CD14-positive monocyte (primary cell): ENCODE measurements at regions not wholly inside any gene's neighbourhood (a gene's known extent, or its start where the extent isn't known, plus 50 kb on each side); places are given as distances from the start of the nearest gene placed in this dataset.

ENCODE experiments used
- DNase-seq, 3 donors: peaks; one replicate each; pipeline ENCODE4 v3.0.0-alpha.2; 2011 to 2022
- H2AFZ ChIP-seq: 2 replicates; pipeline ENCODE4 v1.6.0; 2012; ENCODE audit warnings: mild to moderate bottlenecking, low read depth, low read length, inconsistent platforms; ENCODE audit not compliant: insufficient read depth, poor library complexity, severe bottlenecking
- H3K27ac ChIP-seq, 2 donors: 1 replicate in 1 of 2; 2 replicates in 1 of 2; pipeline ENCODE4 v1.5.1; 2012 to 2013; ENCODE audit warnings: low read length in 2 of 2, control low read depth in 1 of 2, inconsistent platforms in 1 of 2, low read depth in 1 of 2, mild to moderate bottlenecking in 1 of 2
- H3K27me3 ChIP-seq, 2 donors: one replicate each; pipeline versions ENCODE4 v1.6.0 to v1.6.1; 2011 to 2013; ENCODE audit warnings: low read length in 2 of 2; ENCODE audit not compliant: control insufficient read depth in 2 of 2, insufficient read depth in 2 of 2
- H3K36me3 ChIP-seq, 2 donors: replicated peaks in 1 of 2; 1 replicate in 1 of 2; 2 replicates in 1 of 2; pipeline versions ENCODE4 v1.5.1 to v1.6.1; 2012 to 2013; ENCODE audit warnings: low read length in 2 of 2, control low read depth in 1 of 2, inconsistent platforms in 1 of 2, mild to moderate bottlenecking in 1 of 2; ENCODE audit not compliant: insufficient read depth in 2 of 2, control insufficient read depth in 1 of 2
- H3K4me1 ChIP-seq, 2 donors: 1 replicate in 1 of 2; 2 replicates in 1 of 2; pipeline versions ENCODE4 v1.5.1 to v1.6.1; 2012 to 2013; ENCODE audit warnings: low read length in 2 of 2, control low read depth in 1 of 2, inconsistent platforms in 1 of 2, mild to moderate bottlenecking in 1 of 2, moderate library complexity in 1 of 2; ENCODE audit not compliant: insufficient read depth in 2 of 2, control insufficient read depth in 1 of 2
- H3K4me2 ChIP-seq: replicated peaks from 2 replicates; pipeline ENCODE3; 2012; ENCODE audit warnings: low read length, moderate library complexity, mild to moderate bottlenecking; ENCODE audit not compliant: poor library complexity, severe bottlenecking; ENCODE audit errors: extremely low read depth
- H3K4me3 ChIP-seq, 3 experiments: fragments of 200-600 bp in 1 of 3; sonication (generic) in 1 of 3; replicated peaks in 1 of 3; 1 replicate in 2 of 3; 2 replicates in 1 of 3; pipeline ENCODE4 v1.5.1; 2011 to 2013; ENCODE audit warnings: low read length in 3 of 3, mild to moderate bottlenecking in 3 of 3, control low read depth in 2 of 3, low read depth in 2 of 3, inconsistent platforms in 1 of 3, moderate library complexity in 1 of 3
- H3K79me2 ChIP-seq: 2 replicates; pipeline ENCODE4 v1.6.0; 2012; ENCODE audit warnings: mild to moderate bottlenecking, control low read depth, inconsistent platforms, low read length, moderate library complexity; ENCODE audit not compliant: insufficient read depth
- H3K9ac ChIP-seq: 2 replicates; pipeline ENCODE4 v1.6.0; 2017; ENCODE audit warnings: low read length, mild to moderate bottlenecking; ENCODE audit not compliant: insufficient read depth, poor library complexity, severe bottlenecking
- H3K9me3 ChIP-seq, 2 donors: replicated peaks in 1 of 2; 1 replicate in 1 of 2; 2 replicates in 1 of 2; pipeline versions ENCODE4 v1.5.1 to v1.6.1; 2012 to 2013; ENCODE audit warnings: low read length in 2 of 2, control low read depth in 1 of 2; ENCODE audit not compliant: control insufficient read depth in 1 of 2, insufficient read depth in 1 of 2
- H4K20me1 ChIP-seq: 2 replicates; pipeline ENCODE4 v1.6.0; 2012; ENCODE audit warnings: mild to moderate bottlenecking, low read length, control low read depth, moderate library complexity; ENCODE audit not compliant: insufficient read depth
- H3K27ac Mint-ChIP-seq, 7 donors: one replicate each; pipeline ENCODE4 v1.8.0; 2020; ENCODE audit warnings: mild to moderate bottlenecking in 7 of 7, mixed read lengths in 7 of 7, moderate library complexity in 6 of 7, inconsistent platforms in 2 of 7
- H3K27me3 Mint-ChIP-seq, 3 donors: one replicate each; pipeline ENCODE4 v1.8.0; 2021 to 2022; ENCODE audit warnings: low read depth in 3 of 3, mild to moderate bottlenecking in 3 of 3, mixed read lengths in 3 of 3, moderate library complexity in 3 of 3, inconsistent platforms in 1 of 3
- H3K36me3 Mint-ChIP-seq, 2 donors: one replicate each; pipeline ENCODE4 v1.8.0; 2020; ENCODE audit warnings: mixed read lengths in 2 of 2, inconsistent platforms in 1 of 2, mild to moderate bottlenecking in 1 of 2
- H3K4me1 Mint-ChIP-seq: one replicate; pipeline ENCODE4 v1.8.0; 2020; ENCODE audit warnings: mild to moderate bottlenecking, mixed read lengths
- H3K4me3 Mint-ChIP-seq, 2 donors: one replicate each; pipeline ENCODE4 v1.8.0; 2020; ENCODE audit warnings: mild to moderate bottlenecking in 2 of 2, mixed read lengths in 2 of 2, moderate library complexity in 1 of 2
- H3K9me3 Mint-ChIP-seq, 7 donors: one replicate each; pipeline ENCODE4 v1.8.0; 2020 to 2022; ENCODE audit warnings: mixed read lengths in 7 of 7, mild to moderate bottlenecking in 6 of 7, moderate library complexity in 6 of 7, inconsistent platforms in 2 of 7
- WGBS: methylation state at CpG from one replicate; pipeline ENCODE4 v1.1.5; 2013; ENCODE audit warnings: missing lambda C conversion rate; ENCODE audit not compliant: insufficient coverage; 5-methylcytosine and 5-hydroxymethylcytosine counted together
- intact Hi-C, 2 donors: fragments of 100-400 bp; cut with micrococcal nuclease; formaldehyde crosslinking; loops; one replicate each; pipeline versions ENCODE4 v1.15.0 to v1.15.1; 2023
- TF ChIP-seq, protein P1 (sequence below): fragments of 200-600 bp; IDR thresholded peaks from one replicate; pipeline ENCODE4 v1.8.0; 2022; ENCODE audit warnings: antibody characterized with exemption, mild to moderate bottlenecking

GRCh38 chr13:89363144-89363543, 1692.0 kb downstream of the SLITRK5 start:
- no peak for DNase-seq
- intact Hi-C loops: no loop called here
- Histone ChIP-seq H3K27ac (no peak overlapping the region), H3K4me2 (no peak overlapping the region), H3K36me3 (no peaks in the 10 kb centered on the region), H2AFZ (no peak overlapping the region), H3K4me3 (no peak overlapping the region), H3K27me3 (no peaks in the 10 kb centered on the region), H3K79me2 (no peaks in the 10 kb centered on the region), H4K20me1 (no peaks in the 10 kb centered on the region), H3K4me1 (no peaks in the 10 kb centered on the region), H3K9ac (no peak overlapping the region), H3K9me3 (peaks cover 0 to 5% of the 10 kb centered on the region in 2 donors)
- Mint-ChIP-seq H3K27me3 (no peaks in the 10 kb centered on the region), H3K36me3 (no peaks in the 10 kb centered on the region), H3K27ac (no peak overlapping the region), H3K4me1 (no peaks in the 10 kb centered on the region), H3K9me3 (peaks cover 0 to 14% (median 2%) of the 10 kb centered on the region in 7 donors), H3K4me3 (no peak overlapping the region)
- 96% methylated on average over 15 of the region's 41 CpGs for WGBS
- TF ChIP-seq, protein P1, sequence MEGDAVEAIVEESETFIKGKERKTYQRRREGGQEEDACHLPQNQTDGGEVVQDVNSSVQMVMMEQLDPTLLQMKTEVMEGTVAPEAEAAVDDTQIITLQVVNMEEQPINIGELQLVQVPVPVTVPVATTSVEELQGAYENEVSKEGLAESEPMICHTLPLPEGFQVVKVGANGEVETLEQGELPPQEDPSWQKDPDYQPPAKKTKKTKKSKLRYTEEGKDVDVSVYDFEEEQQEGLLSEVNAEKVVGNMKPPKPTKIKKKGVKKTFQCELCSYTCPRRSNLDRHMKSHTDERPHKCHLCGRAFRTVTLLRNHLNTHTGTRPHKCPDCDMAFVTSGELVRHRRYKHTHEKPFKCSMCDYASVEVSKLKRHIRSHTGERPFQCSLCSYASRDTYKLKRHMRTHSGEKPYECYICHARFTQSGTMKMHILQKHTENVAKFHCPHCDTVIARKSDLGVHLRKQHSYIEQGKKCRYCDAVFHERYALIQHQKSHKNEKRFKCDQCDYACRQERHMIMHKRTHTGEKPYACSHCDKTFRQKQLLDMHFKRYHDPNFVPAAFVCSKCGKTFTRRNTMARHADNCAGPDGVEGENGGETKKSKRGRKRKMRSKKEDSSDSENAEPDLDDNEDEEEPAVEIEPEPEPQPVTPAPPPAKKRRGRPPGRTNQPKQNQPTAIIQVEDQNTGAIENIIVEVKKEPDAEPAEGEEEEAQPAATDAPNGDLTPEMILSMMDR: no peak

DNA sequence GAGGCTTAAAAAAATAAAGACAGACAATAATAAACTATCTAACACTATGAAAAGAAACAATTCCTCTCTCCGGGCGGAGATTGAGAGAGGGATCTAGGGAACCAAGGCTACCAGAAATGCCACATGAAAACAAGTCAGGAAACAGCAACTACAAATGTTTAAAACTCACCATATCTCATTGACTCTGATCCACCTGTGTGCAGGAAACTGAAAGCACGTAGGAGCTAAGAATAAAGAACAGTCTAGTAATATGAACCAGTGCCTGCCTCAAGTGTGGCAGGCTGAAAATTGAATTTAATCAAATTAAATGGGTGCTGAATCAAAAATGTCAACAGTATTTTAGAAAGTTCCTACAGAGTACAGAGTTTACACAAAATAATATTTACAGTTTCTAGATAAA, 1701.0 kb downstream of the SLITRK5 start:
- H2AFZ ChIP-seq: no peak overlapping the region
- no peaks in the 10 kb centered on the region for H3K36me3 ChIP-seq
- no peaks in the 10 kb centered on the region for H3K9me3 ChIP-seq
- H3K4me1 ChIP-seq: no peaks in the 10 kb centered on the region
- H3K4me2 ChIP-seq: no peak overlapping the region
- TF ChIP-seq, protein P1: no peak
- no peak overlapping the region for H3K4me3 ChIP-seq
- WGBS: 85% methylated on average over 2 of the region's 3 CpGs
- Mint-ChIP-seq H3K4me3 (no peak overlapping the region), H3K4me1 (no peaks in the 10 kb centered on the region), H3K9me3 (peaks cover 0 to 4% (median under 1%) of the 10 kb centered on the region in 7 donors), H3K36me3 (no peaks in the 10 kb centered on the region), H3K27ac (no peak overlapping the region), H3K27me3 (no peaks in the 10 kb centered on the region)
- H3K9ac ChIP-seq: no peak overlapping the region
- H4K20me1 ChIP-seq: no peaks in the 10 kb centered on the region
- intact Hi-C loops: no loop called here
- no peak for DNase-seq
- H3K79me2 ChIP-seq: no peaks in the 10 kb centered on the region
- H3K27me3 ChIP-seq: no peaks in the 10 kb centered on the region
- no peak overlapping the region for H3K27ac ChIP-seq
